WERI-Rb-1 (cell line): ENCODE measurements at regions not wholly inside any gene's neighbourhood (a gene's known extent, or its start where the extent isn't known, plus 50 kb on each side); places are given as distances from the start of the nearest gene placed in this dataset.

ENCODE experiments used
- DNase-seq: peaks from one replicate; pipeline ENCODE4 v3.0.0-alpha.2; 2020
- H3K27ac ChIP-seq: fragments of 250-450 bp; sonication (Bioruptor Pico); 2 replicates; pipeline ENCODE4 v1.5.1; 2020; ENCODE audit warnings: mild to moderate bottlenecking, moderate library complexity
- H3K27me3 ChIP-seq: fragments of 250-450 bp; sonication (Bioruptor Pico); 2 replicates; pipeline ENCODE4 v1.5.1; 2021; ENCODE audit warnings: mild to moderate bottlenecking, low read depth, moderate library complexity; ENCODE audit not compliant: insufficient read depth, severe bottlenecking
- H3K36me3 ChIP-seq: fragments of 250-450 bp; sonication (Bioruptor Pico); 2 replicates; pipeline ENCODE4 v1.5.1; 2020; ENCODE audit warnings: mild to moderate bottlenecking, moderate library complexity
- H3K4me3 ChIP-seq: 2 replicates; pipeline ENCODE4 v1.5.1; 2011; ENCODE audit warnings: low read depth, mild to moderate bottlenecking, control low read depth, low read length
- H3K9me3 ChIP-seq: fragments of 250-450 bp; sonication (Bioruptor Pico); 2 replicates; pipeline ENCODE4 v1.5.1; 2021; ENCODE audit warnings: mild to moderate bottlenecking, moderate library complexity; ENCODE audit not compliant: severe bottlenecking
- CTCF ChIP-seq: IDR thresholded peaks from 2 replicates; pipeline ENCODE4 v1.5.1; 2011; ENCODE audit warnings: low read depth, mild to moderate bottlenecking, control low read depth, inconsistent platforms, low read length

GRCh38 chr4:144213371-144213770 lies 72.9 kb upstream of the GYPA start:
- Histone ChIP-seq H3K36me3 (no peaks in the 10 kb centered on the region), H3K4me3 (no peak overlapping the region), H3K9me3 (no peaks in the 10 kb centered on the region), H3K27me3 (no peaks in the 10 kb centered on the region), H3K27ac (no peak overlapping the region)
- TF ChIP-seq CTCF: no peak
- DNase-seq: no peak

GRCh38 chr4:144223149-144223548 lies 82.6 kb upstream of the GYPA start:
- DNase-seq: no peak
- Histone ChIP-seq H3K27ac (no peak overlapping the region), H3K27me3 (no peaks in the 10 kb centered on the region), H3K36me3 (no peaks in the 10 kb centered on the region), H3K9me3 (no peaks in the 10 kb centered on the region), H3K4me3 (no peak overlapping the region)
- no peak for TF ChIP-seq CTCF

GRCh38 chr4:144223661-144224060 lies 83.1 kb upstream of the GYPA start:
- Histone ChIP-seq H3K27me3 (no peaks in the 10 kb centered on the region), H3K27ac (no peak overlapping the region), H3K36me3 (no peaks in the 10 kb centered on the region), H3K9me3 (no peaks in the 10 kb centered on the region), H3K4me3 (no peak overlapping the region)
- TF ChIP-seq CTCF: no peak
- DNase-seq: no peak

GRCh38 chr4:144259285-144259684 lies 118.8 kb upstream of the GYPA start:
- Histone ChIP-seq H3K27me3 (no peaks in the 10 kb centered on the region), H3K36me3 (no peaks in the 10 kb centered on the region), H3K9me3 (no peaks in the 10 kb centered on the region), H3K4me3 (no peak overlapping the region), H3K27ac (no peak overlapping the region)
- no peak for TF ChIP-seq CTCF
- no peak for DNase-seq

GRCh38 chr4:144267084-144267483 lies 126.6 kb upstream of the GYPA start:
- no peaks in the 10 kb centered on the region for H3K9me3 ChIP-seq
- no peak for DNase-seq
- no peak overlapping the region for H3K4me3 ChIP-seq
- no peaks in the 10 kb centered on the region for H3K27me3 ChIP-seq
- H3K27ac ChIP-seq: no peak overlapping the region
- H3K36me3 ChIP-seq: no peaks in the 10 kb centered on the region
- no peak for TF ChIP-seq CTCF

GRCh38 chr4:144280688-144281087 lies 140.2 kb upstream of the GYPA start:
- H3K36me3 ChIP-seq: no peaks in the 10 kb centered on the region
- no peak for TF ChIP-seq CTCF
- H3K27me3 ChIP-seq: no peaks in the 10 kb centered on the region
- no peaks in the 10 kb centered on the region for H3K9me3 ChIP-seq
- no peak overlapping the region for H3K4me3 ChIP-seq
- no peak overlapping the region for H3K27ac ChIP-seq
- no peak for DNase-seq
